DOHH2 (cell line): ENCODE measurements at regions not wholly inside any gene's neighbourhood (a gene's known extent, or its start where the extent isn't known, plus 50 kb on each side); places are given as distances from the start of the nearest gene placed in this dataset.

Experiments used
- H3F3A ChIP-seq: fragments of 200-600 bp; sonication (generic), shearing (Covaris generic); 2 replicates; pipeline ENCODE4 v1.6.0; 2016; ENCODE audit warnings: antibody characterized with exemption, mild to moderate bottlenecking; ENCODE audit not compliant: control insufficient read depth, insufficient read depth
- H3K27ac ChIP-seq: fragments of 200-600 bp; sonication (generic); 2 replicates; pipeline ENCODE4 v1.5.1; 2014; ENCODE audit warnings: low read depth, mild to moderate bottlenecking, low read length, moderate library complexity
- H3K27me3 ChIP-seq: fragments of 200-600 bp; sonication (generic); 2 replicates; pipeline ENCODE4 v1.6.1; 2014; ENCODE audit warnings: mild to moderate bottlenecking, low read length, mixed read lengths; ENCODE audit not compliant: control insufficient read depth
- H3K36me3 ChIP-seq: fragments of 200-600 bp; sonication (generic); 2 replicates; pipeline ENCODE4 v1.6.1; 2014; ENCODE audit warnings: mild to moderate bottlenecking, low read length, moderate library complexity, mixed read lengths; ENCODE audit not compliant: control insufficient read depth
- H3K4me1 ChIP-seq: fragments of 200-600 bp; sonication (generic); 2 replicates; pipeline ENCODE4 v1.6.1; 2014; ENCODE audit warnings: mild to moderate bottlenecking, low read length, mixed read lengths; ENCODE audit not compliant: control insufficient read depth
- H3K4me2 ChIP-seq: fragments of 200-600 bp; sonication (generic); 2 replicates; pipeline ENCODE4 v1.6.0; 2014; ENCODE audit warnings: mild to moderate bottlenecking, low read length, moderate library complexity
- H3K4me3 ChIP-seq: fragments of 200-600 bp; sonication (generic); 2 replicates; pipeline ENCODE4 v1.5.1; 2014; ENCODE audit warnings: mild to moderate bottlenecking, low read length, mixed read lengths
- H3K79me2 ChIP-seq: fragments of 200-600 bp; sonication (generic); 2 replicates; pipeline ENCODE4 v1.6.1; 2014; ENCODE audit warnings: mild to moderate bottlenecking, low read length, mixed read lengths; ENCODE audit not compliant: control insufficient read depth
- H3K9me2 ChIP-seq: fragments of 200-600 bp; sonication (generic); replicated peaks from 2 replicates; pipeline ENCODE4 v1.6.1; 2014; ENCODE audit warnings: mild to moderate bottlenecking, low read length, mixed read lengths; ENCODE audit not compliant: control insufficient read depth
- H3K9me3 ChIP-seq: fragments of 200-600 bp; sonication (generic); 2 replicates; pipeline ENCODE4 v1.6.1; 2014; ENCODE audit warnings: antibody characterized with exemption, low read length, mixed read lengths; ENCODE audit not compliant: control insufficient read depth, insufficient read depth
- H4K20me1 ChIP-seq: fragments of 200-600 bp; sonication (generic); 2 replicates; pipeline ENCODE4 v1.6.0; 2014; ENCODE audit warnings: low read depth, mild to moderate bottlenecking, antibody characterized with exemption, low read length, moderate library complexity; ENCODE audit not compliant: control insufficient read depth, insufficient read depth
- CTCF ChIP-seq: fragments of 200-600 bp; sonication (generic); IDR thresholded peaks from one replicate; pipeline ENCODE4 v1.5.1; 2014; ENCODE audit warnings: antibody characterized with exemption, mild to moderate bottlenecking, low read depth, low read length; ENCODE audit not compliant: poor library complexity, severe bottlenecking
- EZH2phosphoT487 ChIP-seq: fragments of 200-600 bp; sonication (generic); IDR thresholded peaks from 2 replicates; pipeline ENCODE4 v1.6.1; 2017; ENCODE audit warnings: borderline replicate concordance, mild to moderate bottlenecking, antibody characterized with exemption, low read length, moderate library complexity, mixed read lengths

GRCh38 chr13:71089056-71089455, 777.9 kb downstream of the DACH1 start:
- Histone ChIP-seq H3K27me3 (no peaks in the 10 kb centered on the region), H3K27ac (no peak overlapping the region), H4K20me1 (no peaks in the 10 kb centered on the region), H3K4me2 (no peak overlapping the region), H3K36me3 (no peaks in the 10 kb centered on the region), H3K9me3 (no peaks in the 10 kb centered on the region), H3K9me2 (no peaks in the 10 kb centered on the region), H3K79me2 (no peaks in the 10 kb centered on the region), H3K4me3 (no peak overlapping the region), H3K4me1 (no peaks in the 10 kb centered on the region), H3F3A (no peaks in the 10 kb centered on the region)
- TF ChIP-seq CTCF = no peak
- no peak for TF ChIP-seq EZH2phosphoT487

- Histone ChIP-seq H3K4me1 (no peaks in the 10 kb centered on the region), H3F3A (no peaks in the 10 kb centered on the region), H3K79me2 (no peaks in the 10 kb centered on the region), H3K4me3 (no peak overlapping the region), H3K36me3 (no peaks in the 10 kb centered on the region), H3K27ac (no peak overlapping the region), H3K9me3 (no peaks in the 10 kb centered on the region), H3K9me2 (no peaks in the 10 kb centered on the region), H3K4me2 (no peak overlapping the region), H4K20me1 (no peaks in the 10 kb centered on the region), H3K27me3 (no peaks in the 10 kb centered on the region)
- TF ChIP-seq CTCF = no peak
- no peak for TF ChIP-seq EZH2phosphoT487
Measured at GRCh38 chr13:71087432-71087831, 779.6 kb downstream of the DACH1 start.

- TF ChIP-seq EZH2phosphoT487 (no peak), CTCF (no peak)
- H3K9me3 ChIP-seq = no peaks in the 10 kb centered on the region
- H3K4me3 ChIP-seq = no peak overlapping the region
- no peak overlapping the region for H3K27ac ChIP-seq
- H4K20me1 ChIP-seq = no peaks in the 10 kb centered on the region
- no peaks in the 10 kb centered on the region for H3F3A ChIP-seq
- H3K4me1 ChIP-seq = no peaks in the 10 kb centered on the region
- no peaks in the 10 kb centered on the region for H3K27me3 ChIP-seq
- no peaks in the 10 kb centered on the region for H3K36me3 ChIP-seq
- no peaks in the 10 kb centered on the region for H3K9me2 ChIP-seq
- no peak overlapping the region for H3K4me2 ChIP-seq
- no peaks in the 10 kb centered on the region for H3K79me2 ChIP-seq
Measured at GRCh38 chr13:71087006-71087405, 780.0 kb downstream of the DACH1 start.

- H3F3A ChIP-seq = no peaks in the 10 kb centered on the region
- H3K4me1 ChIP-seq = no peaks in the 10 kb centered on the region
- no peaks in the 10 kb centered on the region for H3K9me2 ChIP-seq
- no peak overlapping the region for H3K4me2 ChIP-seq
- H3K9me3 ChIP-seq = no peaks in the 10 kb centered on the region
- no peaks in the 10 kb centered on the region for H4K20me1 ChIP-seq
- no peaks in the 10 kb centered on the region for H3K79me2 ChIP-seq
- H3K4me3 ChIP-seq = no peak overlapping the region
- no peaks in the 10 kb centered on the region for H3K27me3 ChIP-seq
- TF ChIP-seq CTCF (no peak), EZH2phosphoT487 (no peak)
- H3K27ac ChIP-seq = no peak overlapping the region
- no peaks in the 10 kb centered on the region for H3K36me3 ChIP-seq
Measured at GRCh38 chr13:71082631-71083030, 784.4 kb downstream of the DACH1 start.
